ENCODE measurements at regions not wholly inside any gene's neighbourhood (a gene's known extent, or its start where the extent isn't known, plus 50 kb on each side); places are given as distances from the start of the nearest gene placed in this dataset.

GRCh38 chr17:33837281-33837680 lies 417.8 kb upstream of the CCL2 start:
- TF ChIP-seq CTCF (IDR thresholded peaks at IDR 0.05; ENCODE audit: extremely low read depth in 1 of 2, insufficient read depth in 1 of 2, low read depth in 1 of 2, low read length in 2 of 2), result no peak
- no peak for TF ChIP-seq EZH2 (IDR thresholded peaks at IDR 0.05; ENCODE audit: borderline replicate concordance, low read depth, low read length, severe bottlenecking)
- TF ChIP-seq POLR2A (IDR thresholded peaks at IDR 0.05; ENCODE audit: low read depth, low read length), result no peak

Measured in endothelial cell of umbilical vein (primary cell).